Muscle layer of duodenum (tissue), 2 donors: ENCODE measurements at regions not wholly inside any gene's neighbourhood (a gene's known extent, or its start where the extent isn't known, plus 50 kb on each side); places are given as distances from the start of the nearest gene placed in this dataset.

Source experiments
- H3K27ac ChIP-seq: one replicate; pipeline ENCODE4 v1.7.0; 2013; ENCODE audit warnings: mild to moderate bottlenecking, low read length
- H3K27me3 ChIP-seq: one replicate; pipeline ENCODE4 v1.7.0; 2013; ENCODE audit warnings: low read depth, mild to moderate bottlenecking, control low read depth, low read length
- H3K36me3 ChIP-seq, 2 donors: one replicate each; pipeline ENCODE4 v1.7.0; 2013; ENCODE audit warnings: low read length in 2 of 2, control low read depth in 1 of 2, mild to moderate bottlenecking in 1 of 2; ENCODE audit not compliant: insufficient read depth in 2 of 2, control insufficient read depth in 1 of 2
- H3K4me1 ChIP-seq, 2 donors: one replicate each; pipeline ENCODE4 v1.7.0; 2013; ENCODE audit warnings: low read length in 2 of 2, mild to moderate bottlenecking in 2 of 2, control low read depth in 1 of 2, moderate library complexity in 1 of 2; ENCODE audit not compliant: insufficient read depth in 2 of 2, control insufficient read depth in 1 of 2
- H3K4me3 ChIP-seq, 2 donors: one replicate each; pipeline ENCODE4 v1.7.0; 2013; ENCODE audit warnings: low read length in 2 of 2, low read depth in 1 of 2, mild to moderate bottlenecking in 1 of 2
- H3K9me3 ChIP-seq, 2 donors: one replicate each; pipeline ENCODE4 v1.7.0; 2013; ENCODE audit warnings: low read length in 2 of 2, control low read depth in 1 of 2, mild to moderate bottlenecking in 1 of 2; ENCODE audit not compliant: control insufficient read depth in 1 of 2
- donor health status: healthy.

GRCh38 chr5:18299166-18299565 lies 664.9 kb downstream of the TAF11L14 start:
- H3K36me3 ChIP-seq = no peaks in the 10 kb centered on the region
- H3K9me3 ChIP-seq = no peaks in the 10 kb centered on the region
- no peaks in the 10 kb centered on the region for H3K27me3 ChIP-seq
- no peak overlapping the region for H3K27ac ChIP-seq
- H3K4me3 ChIP-seq = no peak overlapping the region
- H3K4me1 ChIP-seq = no peaks in the 10 kb centered on the region

DNA sequence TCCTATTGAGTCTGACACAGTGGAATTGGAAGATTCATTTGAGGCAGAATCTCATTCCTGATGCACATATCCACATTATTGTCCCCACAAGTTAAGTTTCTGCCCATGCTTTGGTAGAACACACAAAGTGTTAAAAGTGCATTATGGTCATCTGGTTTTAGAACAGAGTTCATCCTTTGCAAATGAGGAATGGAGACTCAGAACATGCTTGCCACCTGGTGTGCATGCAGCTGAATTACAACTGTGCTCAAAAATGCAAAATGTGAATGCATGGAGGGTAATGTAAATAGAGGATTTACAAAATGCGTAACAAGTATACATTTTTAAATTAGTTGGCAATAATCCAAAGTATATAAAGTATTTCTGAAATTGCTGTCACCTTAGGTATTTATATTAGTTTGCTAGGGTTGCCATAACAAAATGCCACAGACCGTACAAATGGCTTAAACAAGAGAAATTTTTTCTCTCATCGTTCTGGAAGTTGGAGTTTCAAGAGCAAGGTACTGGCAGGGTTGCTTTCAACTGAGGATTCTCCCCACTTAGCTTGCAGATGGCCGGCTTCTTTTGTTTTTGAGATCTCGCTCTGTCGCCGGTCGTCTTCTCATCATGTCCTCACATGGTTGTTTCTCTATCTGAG lies 671.1 kb downstream of the TAF11L14 start:
- Histone ChIP-seq H3K27me3 (no peaks in the 10 kb centered on the region), H3K9me3 (no peaks in the 10 kb centered on the region), H3K27ac (no peak overlapping the region), H3K4me3 (no peak overlapping the region), H3K36me3 (no peaks in the 10 kb centered on the region), H3K4me1 (no peaks in the 10 kb centered on the region)

DNA sequence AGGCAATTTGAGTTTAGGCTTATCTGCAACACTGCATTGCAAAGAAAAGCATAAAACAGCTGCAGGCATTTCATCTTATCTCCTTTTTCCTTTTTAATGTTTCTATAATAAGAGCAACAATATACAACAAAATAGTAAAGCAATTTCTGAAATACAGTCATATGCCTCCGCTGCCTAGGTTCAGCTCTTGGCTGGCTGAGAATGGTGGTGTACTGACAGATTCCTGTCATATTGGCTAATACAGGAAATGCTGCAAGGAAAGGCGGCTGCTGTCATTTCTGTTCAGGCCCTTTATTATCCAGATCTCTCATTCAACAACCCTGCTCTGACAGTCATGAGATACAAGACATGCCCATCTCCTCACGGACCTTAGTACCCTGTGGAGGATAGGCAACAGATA lies 677.0 kb downstream of the TAF11L14 start:
- Histone ChIP-seq H3K4me3 (no peak overlapping the region), H3K27me3 (no peaks in the 10 kb centered on the region), H3K9me3 (no peaks in the 10 kb centered on the region), H3K4me1 (no peaks in the 10 kb centered on the region), H3K36me3 (no peaks in the 10 kb centered on the region), H3K27ac (no peak overlapping the region)

DNA sequence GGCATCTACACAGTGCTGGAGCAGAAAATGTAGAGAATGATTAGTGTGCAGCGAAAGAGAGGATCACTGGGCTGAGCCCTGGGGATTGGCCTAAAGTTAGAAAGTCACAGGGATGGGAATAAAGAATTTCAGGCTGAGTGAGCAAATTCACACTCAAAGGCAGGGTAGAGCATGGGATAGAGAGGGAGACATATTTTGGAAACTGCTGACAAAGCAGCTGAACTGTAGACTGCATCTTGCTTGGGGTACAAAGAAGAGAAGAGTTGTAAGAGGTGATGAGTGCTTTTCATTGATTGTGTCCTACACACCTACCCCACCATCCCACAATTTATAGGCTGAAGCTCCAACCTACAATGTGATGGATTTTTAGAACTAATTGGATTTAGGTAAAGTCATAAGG lies 677.8 kb downstream of the TAF11L14 start:
- H3K4me1 ChIP-seq = no peaks in the 10 kb centered on the region
- H3K27me3 ChIP-seq = no peaks in the 10 kb centered on the region
- H3K36me3 ChIP-seq = no peaks in the 10 kb centered on the region
- H3K27ac ChIP-seq = no peak overlapping the region
- H3K4me3 ChIP-seq = no peak overlapping the region
- no peaks in the 10 kb centered on the region for H3K9me3 ChIP-seq

DNA sequence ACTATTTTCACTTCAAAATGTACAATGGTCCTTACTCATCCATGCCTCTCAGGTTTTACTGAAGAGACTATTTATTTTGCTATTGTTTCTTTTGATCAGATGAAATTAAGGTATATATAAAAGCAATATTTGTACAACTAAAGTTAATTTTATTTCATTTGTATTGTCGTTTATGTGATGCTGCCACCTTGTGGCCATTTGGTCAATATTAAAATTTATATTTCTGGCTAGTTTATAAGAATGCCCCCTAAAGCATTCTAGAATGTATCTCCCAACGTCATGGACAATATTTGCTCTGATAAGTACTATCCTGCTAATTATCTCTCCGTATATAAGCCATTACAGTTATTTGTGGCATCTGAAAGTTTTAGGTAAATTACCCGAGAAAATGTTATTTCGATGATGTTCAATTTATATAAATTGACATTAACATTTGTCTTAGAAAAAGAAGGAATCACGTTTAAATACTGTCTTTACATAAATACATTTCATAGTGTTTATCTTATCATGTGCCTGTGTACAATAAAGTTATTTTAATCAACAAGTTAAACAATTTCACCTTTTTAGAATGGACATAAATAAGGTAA lies 680.0 kb downstream of the TAF11L14 start:
- Histone ChIP-seq H3K4me1 (no peaks in the 10 kb centered on the region), H3K36me3 (no peaks in the 10 kb centered on the region), H3K27ac (no peak overlapping the region), H3K4me3 (no peak overlapping the region), H3K27me3 (no peaks in the 10 kb centered on the region), H3K9me3 (no peaks in the 10 kb centered on the region)

- Histone ChIP-seq H3K4me1 (no peaks in the 10 kb centered on the region), H3K4me3 (no peak overlapping the region), H3K9me3 (no peaks in the 10 kb centered on the region), H3K36me3 (no peaks in the 10 kb centered on the region), H3K27me3 (no peaks in the 10 kb centered on the region), H3K27ac (no peak overlapping the region)
Observed at GRCh38 chr5:18321262-18321942, 687.1 kb downstream of the TAF11L14 start.

- Histone ChIP-seq H3K27me3 (no peaks in the 10 kb centered on the region), H3K36me3 (no peaks in the 10 kb centered on the region), H3K4me3 (no peak overlapping the region), H3K9me3 (no peaks in the 10 kb centered on the region), H3K27ac (no peak overlapping the region), H3K4me1 (no peaks in the 10 kb centered on the region)
Observed at GRCh38 chr5:18323891-18324290, 689.6 kb downstream of the TAF11L14 start.

GRCh38 chr5:18325431-18325830 lies 691.2 kb downstream of the TAF11L14 start:
- H3K27me3 ChIP-seq = no peaks in the 10 kb centered on the region

GRCh38 chr5:18329328-18329727 lies 695.1 kb downstream of the TAF11L14 start:
- H3K4me1 ChIP-seq = no peaks in the 10 kb centered on the region
- H3K27me3 ChIP-seq = no peaks in the 10 kb centered on the region
- H3K27ac ChIP-seq = no peak overlapping the region

More at GRCh38 chr5:18325431-18325830, 691.2 kb downstream of the TAF11L14 start:
- H3K4me3 ChIP-seq = no peak overlapping the region
- H3K4me1 ChIP-seq = no peaks in the 10 kb centered on the region
- H3K27ac ChIP-seq = no peak overlapping the region
- no peaks in the 10 kb centered on the region for H3K36me3 ChIP-seq
- no peaks in the 10 kb centered on the region for H3K9me3 ChIP-seq

DNA sequence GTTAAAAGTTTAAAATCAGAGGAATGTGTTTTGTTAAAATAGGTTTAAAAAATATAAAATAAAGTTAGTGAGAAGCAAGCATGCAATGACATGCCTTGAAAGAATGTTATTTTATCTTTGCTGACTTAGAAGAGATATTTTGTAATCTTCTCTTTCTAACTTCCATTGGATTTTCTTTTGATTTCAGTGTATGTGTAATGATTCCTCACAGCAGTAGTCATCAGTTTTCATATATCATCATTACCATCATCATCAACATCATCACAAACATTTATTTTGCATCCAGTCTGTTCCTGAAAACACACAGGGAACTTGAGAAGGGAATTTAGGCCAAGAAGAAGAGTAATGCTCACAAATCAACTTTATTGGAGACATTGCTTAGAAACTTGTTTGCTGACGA lies 699.6 kb downstream of the TAF11L14 start:
- H3K4me1 ChIP-seq = no peaks in the 10 kb centered on the region
- H3K27ac ChIP-seq = no peak overlapping the region
- H3K4me3 ChIP-seq = no peak overlapping the region
- no peaks in the 10 kb centered on the region for H3K27me3 ChIP-seq
- H3K36me3 ChIP-seq = no peaks in the 10 kb centered on the region
- peaks cover 0 to 2% of the 10 kb centered on the region in 2 donors for H3K9me3 ChIP-seq

More at GRCh38 chr5:18329328-18329727, 695.1 kb downstream of the TAF11L14 start:
- H3K9me3 ChIP-seq = peaks cover 0 to 2% of the 10 kb centered on the region in 2 donors
- H3K4me3 ChIP-seq = no peak overlapping the region
- no peaks in the 10 kb centered on the region for H3K36me3 ChIP-seq

- Histone ChIP-seq H3K4me1 (no peaks in the 10 kb centered on the region), H3K9me3 (peaks cover 0 to 2% of the 10 kb centered on the region in 2 donors), H3K4me3 (no peak overlapping the region), H3K27me3 (no peaks in the 10 kb centered on the region), H3K27ac (no peak overlapping the region), H3K36me3 (no peaks in the 10 kb centered on the region)
Observed at GRCh38 chr5:18334949-18335348, 700.7 kb downstream of the TAF11L14 start.
